ENCODE measurements at regions not wholly inside any gene's neighbourhood (a gene's known extent, or its start where the extent isn't known, plus 50 kb on each side); places are given as distances from the start of the nearest gene placed in this dataset.

GRCh38 chr5:33329891-33330290, 110.9 kb upstream of the TARS1 start:
- TF ChIP-seq, protein P1, sequence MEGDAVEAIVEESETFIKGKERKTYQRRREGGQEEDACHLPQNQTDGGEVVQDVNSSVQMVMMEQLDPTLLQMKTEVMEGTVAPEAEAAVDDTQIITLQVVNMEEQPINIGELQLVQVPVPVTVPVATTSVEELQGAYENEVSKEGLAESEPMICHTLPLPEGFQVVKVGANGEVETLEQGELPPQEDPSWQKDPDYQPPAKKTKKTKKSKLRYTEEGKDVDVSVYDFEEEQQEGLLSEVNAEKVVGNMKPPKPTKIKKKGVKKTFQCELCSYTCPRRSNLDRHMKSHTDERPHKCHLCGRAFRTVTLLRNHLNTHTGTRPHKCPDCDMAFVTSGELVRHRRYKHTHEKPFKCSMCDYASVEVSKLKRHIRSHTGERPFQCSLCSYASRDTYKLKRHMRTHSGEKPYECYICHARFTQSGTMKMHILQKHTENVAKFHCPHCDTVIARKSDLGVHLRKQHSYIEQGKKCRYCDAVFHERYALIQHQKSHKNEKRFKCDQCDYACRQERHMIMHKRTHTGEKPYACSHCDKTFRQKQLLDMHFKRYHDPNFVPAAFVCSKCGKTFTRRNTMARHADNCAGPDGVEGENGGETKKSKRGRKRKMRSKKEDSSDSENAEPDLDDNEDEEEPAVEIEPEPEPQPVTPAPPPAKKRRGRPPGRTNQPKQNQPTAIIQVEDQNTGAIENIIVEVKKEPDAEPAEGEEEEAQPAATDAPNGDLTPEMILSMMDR (IDR thresholded peaks at IDR 0.05; ENCODE audit: borderline replicate concordance, extremely low read depth, low read length, poor library complexity, severe bottlenecking): no peak
- no peak for TF ChIP-seq EZH2 (IDR thresholded peaks at IDR 0.05; ENCODE audit: borderline replicate concordance, low read depth, low read length, severe bottlenecking)
